SK-N-SH (cell line): ENCODE measurements at regions not wholly inside any gene's neighbourhood (a gene's known extent, or its start where the extent isn't known, plus 50 kb on each side); places are given as distances from the start of the nearest gene placed in this dataset.

ENCODE experiments used
- CHD2 ChIP-seq: fragments of 150-350 bp; IDR thresholded peaks from 2 replicates; pipeline ENCODE4 v1.6.1; 2018; ENCODE audit warnings: low read length; ENCODE audit not compliant: partially characterized antibody
- CTCF ChIP-seq: fragments of 200-600 bp; sonication (generic); IDR thresholded peaks from 2 replicates; pipeline ENCODE4 v1.6.1; 2017; ENCODE audit warnings: antibody characterized with exemption, mild to moderate bottlenecking, moderate library complexity
- EP300 ChIP-seq, 2 experiments: IDR thresholded peaks; 2 replicates each; pipeline versions ENCODE4 v1.4.0 to v1.6.1; 2012; ENCODE audit warnings: borderline replicate concordance in 1 of 2, low read depth in 1 of 2, low read length in 1 of 2
- EZH2phosphoT487 ChIP-seq: fragments of 200-600 bp; sonication (generic); IDR thresholded peaks from 2 replicates; pipeline ENCODE4 v1.6.1; 2017; ENCODE audit warnings: low read depth, mixed run types, mild to moderate bottlenecking, antibody characterized with exemption, moderate library complexity, borderline replicate concordance
- FOXJ3 ChIP-seq: sonication (generic); formaldehyde crosslinking; IDR thresholded peaks from 2 replicates; pipeline ENCODE4 v1.5.1; 2020; ENCODE audit warnings: mild to moderate bottlenecking, missing genetic modification reagents
- POLR2AphosphoS5 ChIP-seq: IDR thresholded peaks from 2 replicates; pipeline ENCODE4 v1.6.1; 2012; ENCODE audit warnings: low read depth, low read length
- RCOR1 ChIP-seq: fragments of 150-350 bp; IDR thresholded peaks from 2 replicates; pipeline ENCODE4 v1.6.1; 2017; ENCODE audit warnings: antibody characterized with exemption, low read length
- SIN3A ChIP-seq: IDR thresholded peaks from 2 replicates; pipeline ENCODE4 v1.6.1; 2012; ENCODE audit warnings: low read depth, mild to moderate bottlenecking, low read length, moderate library complexity, borderline replicate concordance
- SMC3 ChIP-seq: IDR thresholded peaks from 2 replicates; pipeline ENCODE4 v1.6.1; 2012; ENCODE audit warnings: low read depth, low read length, improper control_type of control experiment
- TEAD4 ChIP-seq: IDR thresholded peaks from 2 replicates; pipeline ENCODE4 v1.4.0; 2012; ENCODE audit warnings: mild to moderate bottlenecking, borderline replicate concordance; ENCODE audit not compliant: insufficient read depth
- USF2 ChIP-seq: fragments of 150-350 bp; IDR thresholded peaks from 2 replicates; pipeline ENCODE4 v1.6.1; 2017; ENCODE audit warnings: antibody characterized with exemption, low read length, low read depth, borderline replicate concordance
- TF ChIP-seq, protein P1 (sequence below): IDR thresholded peaks from 2 replicates; pipeline ENCODE4 v1.4.0; 2012; ENCODE audit warnings: low read depth

GRCh38 chr5:110092955-110093785 lies 403.4 kb downstream of the MAN2A1 start:
- TF ChIP-seq SMC3 (no peak), RCOR1 (no peak), CTCF (no peak), TEAD4 (no peak), EZH2phosphoT487 (no peak), SIN3A (no peak), POLR2AphosphoS5 (no peak), CHD2 (no peak), USF2 (no peak), EP300 (IDR thresholded peaks at IDR 0.05; ENCODE audit: borderline replicate concordance in 1 of 2, low read depth in 1 of 2, low read length in 1 of 2) (no peak), FOXJ3 (no peak)
- TF ChIP-seq, protein P1, sequence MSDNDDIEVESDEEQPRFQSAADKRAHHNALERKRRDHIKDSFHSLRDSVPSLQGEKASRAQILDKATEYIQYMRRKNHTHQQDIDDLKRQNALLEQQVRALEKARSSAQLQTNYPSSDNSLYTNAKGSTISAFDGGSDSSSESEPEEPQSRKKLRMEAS: no peak
